IMR-90 (cell line): ENCODE measurements at regions not wholly inside any gene's neighbourhood (a gene's known extent, or its start where the extent isn't known, plus 50 kb on each side); places are given as distances from the start of the nearest gene placed in this dataset.
"Not testable (repeated sequence)": the region's sequence is repeated elsewhere in the genome, so short reads cannot be mapped to it uniquely, and the experiment has no call there.

Experiments
- ATAC-seq: fragments of 200-7000 bp; cut with Tn5 transposase; 2 replicates; pipeline ENCODE4 v1.9.1; 2020; ENCODE audit warnings: low read depth, mild to moderate bottlenecking, moderate library complexity
- BruUV-seq: library from RNA; stranded (reverse); fragments of 400-500 nt; replicated peaks from 2 replicates; lab custom pipeline; 2021; lab: Mats Ljungman, UMichigan
- CTCF ChIA-PET: fragments of 300-600 bp; formaldehyde crosslinking; extraction: SDS; loops from one replicate; lab custom pipeline; 2021; ENCODE audit warnings: antibody characterized with exemption; lab: Yijun Ruan, JAX
- POLR2A ChIA-PET: fragments of 300-600 bp; sonication (Branson Sonifier 250); formaldehyde crosslinking; loops from one replicate; lab custom pipeline; 2022; ENCODE audit warnings: antibody characterized with exemption; ENCODE audit not compliant: unreplicated experiment; lab: Charles Lee
- DNase-seq: peaks from one replicate; pipeline ENCODE4 v3.0.0; 2013
- H2AFZ ChIP-seq: replicated peaks from 2 replicates; pipeline ENCODE3; 2013; ENCODE audit warnings: low read length, mild to moderate bottlenecking; ENCODE audit not compliant: poor library complexity
- H2AK5ac ChIP-seq: 2 replicates; pipeline ENCODE4 v1.6.1; 2013; ENCODE audit warnings: low read depth, low read length, inconsistent platforms
- H2AK9ac ChIP-seq: replicated peaks from 2 replicates; pipeline ENCODE3; 2013; ENCODE audit warnings: mild to moderate bottlenecking, low read depth, low read length, moderate library complexity; ENCODE audit not compliant: poor library complexity
- H2BK120ac ChIP-seq: 2 replicates; pipeline ENCODE4 v1.6.1; 2013; ENCODE audit warnings: low read depth, low read length, inconsistent platforms
- H2BK15ac ChIP-seq: 3 replicates; pipeline ENCODE4 v1.6.1; 2013; ENCODE audit warnings: low read depth, low read length, inconsistent platforms
- H2BK20ac ChIP-seq: 2 replicates; pipeline ENCODE4 v1.6.1; 2013; ENCODE audit warnings: low read depth, mild to moderate bottlenecking, inconsistent platforms, low read length, moderate library complexity
- H2BK5ac ChIP-seq: 2 replicates; pipeline ENCODE4 v1.6.1; 2013; ENCODE audit warnings: mild to moderate bottlenecking, low read depth, low read length, inconsistent platforms; ENCODE audit not compliant: poor library complexity, severe bottlenecking
- H3K14ac ChIP-seq: replicated peaks from 2 replicates; pipeline ENCODE4 v1.6.1; 2013; ENCODE audit warnings: low read depth, low read length, inconsistent platforms
- H3K18ac ChIP-seq: 2 replicates; pipeline ENCODE4 v1.6.1; 2013; ENCODE audit warnings: low read depth, low read length, control low read depth
- H3K23ac ChIP-seq: 2 replicates; pipeline ENCODE4 v1.6.1; 2013; ENCODE audit warnings: low read depth, low read length, inconsistent platforms
- H3K27ac ChIP-seq: 2 replicates; pipeline ENCODE4 v1.5.1; 2013; ENCODE audit warnings: mild to moderate bottlenecking, control low read depth, low read length; ENCODE audit not compliant: insufficient read depth
- H3K27me3 ChIP-seq: 2 replicates; pipeline ENCODE4 v1.6.1; 2013; ENCODE audit warnings: low read length; ENCODE audit not compliant: control insufficient read depth, insufficient read depth
- H3K36me3 ChIP-seq: 2 replicates; pipeline ENCODE4 v1.6.1; 2013; ENCODE audit warnings: low read length, mixed read lengths; ENCODE audit not compliant: control insufficient read depth, insufficient read depth
- H3K4ac ChIP-seq: 2 replicates; pipeline ENCODE4 v1.6.1; 2013; ENCODE audit warnings: low read depth, low read length, inconsistent platforms
- H3K4me1 ChIP-seq: 2 replicates; pipeline ENCODE4 v1.6.1; 2013; ENCODE audit warnings: low read length, mixed read lengths; ENCODE audit not compliant: control insufficient read depth, insufficient read depth
- H3K4me2 ChIP-seq: 2 replicates; pipeline ENCODE4 v1.6.1; 2013; ENCODE audit warnings: low read depth, mild to moderate bottlenecking, control low read depth, low read length, moderate library complexity
- H3K4me3 ChIP-seq: 2 replicates; pipeline ENCODE4 v1.5.1; 2013; ENCODE audit warnings: low read depth, mild to moderate bottlenecking, control low read depth, low read length, moderate library complexity; ENCODE audit not compliant: insufficient read depth
- H3K56ac ChIP-seq: 2 replicates; pipeline ENCODE4 v1.6.1; 2013; ENCODE audit warnings: low read length, inconsistent platforms; ENCODE audit not compliant: insufficient read depth; ENCODE audit errors: extremely low read depth
- H3K79me1 ChIP-seq, 2 experiments: 2 replicates each; pipeline ENCODE4 v1.6.1; 2013; ENCODE audit warnings: low read length in 2 of 2, inconsistent platforms in 1 of 2, low read depth in 1 of 2
- H3K9ac ChIP-seq: 2 replicates; pipeline ENCODE4 v1.6.1; 2013; ENCODE audit warnings: low read depth, low read length, control low read depth
- H3K9me1 ChIP-seq: 2 replicates; pipeline ENCODE4 v1.6.1; 2013; ENCODE audit warnings: low read length, inconsistent platforms; ENCODE audit not compliant: insufficient read depth
- H3K9me3 ChIP-seq: 2 replicates; pipeline ENCODE4 v1.6.1; 2013; ENCODE audit warnings: low read length; ENCODE audit not compliant: control insufficient read depth, insufficient read depth
- H4K20me1 ChIP-seq: 2 replicates; pipeline ENCODE4 v1.6.1; 2013; ENCODE audit warnings: low read length, inconsistent platforms; ENCODE audit not compliant: insufficient read depth
- H4K5ac ChIP-seq: 2 replicates; pipeline ENCODE4 v1.6.1; 2013; ENCODE audit warnings: mild to moderate bottlenecking, low read depth, low read length, control low read depth
- H4K8ac ChIP-seq, 2 experiments: 2 replicates each; pipeline ENCODE4 v1.6.1; 2013; ENCODE audit warnings: low read depth in 2 of 2, low read length in 2 of 2, control low read depth in 1 of 2, inconsistent platforms in 1 of 2
- H4K91ac ChIP-seq: 2 replicates; pipeline ENCODE4 v1.6.1; 2013; ENCODE audit warnings: low read depth, low read length, inconsistent platforms; ENCODE audit not compliant: insufficient read depth
- RAD21 ChIP-seq: IDR thresholded peaks from 2 replicates; pipeline ENCODE4 v1.6.1; 2012; ENCODE audit warnings: low read length, improper control_type of control experiment
- WGBS, 2 experiments: methylation state at CpG; one replicate each; pipeline versions ENCODE4 v1.1.5 to v1.1.7; 2013; ENCODE audit warnings: missing lambda C conversion rate in 2 of 2; ENCODE audit not compliant: insufficient read length in 1 of 2; ENCODE audit errors: extremely low coverage in 2 of 2; 5-methylcytosine and 5-hydroxymethylcytosine counted together
- dilution Hi-C: fragments of 300-500 bp; cut with HindIII; formaldehyde crosslinking; loops from one replicate; pipeline ENCODE4 v1.14.3; 2018; ENCODE audit warnings: low sequenced_read_pairs; ENCODE audit not compliant: unreplicated experiment
- in situ Hi-C: fragments of 300-500 bp; cut with MboI; formaldehyde crosslinking; loops from 3 replicates; pipeline ENCODE4 v1.14.3; 2019; ENCODE audit warnings: low sequenced_read_pairs, inconsistent platforms, mixed read lengths
- intact Hi-C: fragments of 100-400 bp; cut with micrococcal nuclease; formaldehyde crosslinking; loops from 2 replicates; pipeline ENCODE4 v1.10.0; 2022
- TF ChIP-seq, protein P1 (sequence below): conservative IDR thresholded peaks from 2 replicates; pipeline ENCODE4 v1.5.1; 2012; ENCODE audit warnings: mild to moderate bottlenecking, low read depth, low read length, improper control_type of control experiment

DNA sequence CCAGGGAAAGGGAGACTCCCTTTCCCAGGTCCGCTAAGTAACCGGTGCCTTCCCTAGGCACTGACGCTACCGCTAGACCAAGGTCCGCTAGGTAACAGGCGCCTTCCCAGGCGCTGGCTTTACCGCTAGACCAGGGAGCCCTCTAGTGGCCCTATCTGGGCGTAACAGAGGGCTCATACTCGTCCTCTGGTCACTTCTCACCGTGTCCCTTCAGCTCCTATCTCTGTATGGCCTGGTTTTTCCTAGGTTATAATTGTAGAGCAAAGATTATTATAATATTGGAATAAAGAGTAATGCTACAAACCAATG lies 921.3 kb upstream of the PCDH10 start:
- H2AK5ac ChIP-seq, H3K27me3 ChIP-seq, H3K36me3 ChIP-seq, POLR2A ChIA-PET, H3K56ac ChIP-seq, H3K23ac ChIP-seq, H2BK15ac ChIP-seq, BruUV-seq, H3K4me2 ChIP-seq, H3K27ac ChIP-seq, H4K20me1 ChIP-seq, H2BK5ac ChIP-seq, H3K14ac ChIP-seq, in situ Hi-C loops, ATAC-seq, H3K18ac ChIP-seq, dilution Hi-C loops, H3K4me1 ChIP-seq, H4K5ac ChIP-seq, CTCF ChIA-PET, H3K9me3 ChIP-seq, H4K91ac ChIP-seq, H2AK9ac ChIP-seq, H3K9ac ChIP-seq, intact Hi-C loops, H3K9me1 ChIP-seq, H2BK20ac ChIP-seq, H4K8ac ChIP-seq, H3K4ac ChIP-seq, H3K79me1 ChIP-seq, H2BK120ac ChIP-seq: not testable (repeated sequence)
- Histone ChIP-seq H3K4me3 (0 out of 2 replicates have a peak overlapping the region, but pooled peaks have one; percentile 11), H2AFZ (peak overlapping the region; percentile 44)
- TF ChIP-seq, protein P1, sequence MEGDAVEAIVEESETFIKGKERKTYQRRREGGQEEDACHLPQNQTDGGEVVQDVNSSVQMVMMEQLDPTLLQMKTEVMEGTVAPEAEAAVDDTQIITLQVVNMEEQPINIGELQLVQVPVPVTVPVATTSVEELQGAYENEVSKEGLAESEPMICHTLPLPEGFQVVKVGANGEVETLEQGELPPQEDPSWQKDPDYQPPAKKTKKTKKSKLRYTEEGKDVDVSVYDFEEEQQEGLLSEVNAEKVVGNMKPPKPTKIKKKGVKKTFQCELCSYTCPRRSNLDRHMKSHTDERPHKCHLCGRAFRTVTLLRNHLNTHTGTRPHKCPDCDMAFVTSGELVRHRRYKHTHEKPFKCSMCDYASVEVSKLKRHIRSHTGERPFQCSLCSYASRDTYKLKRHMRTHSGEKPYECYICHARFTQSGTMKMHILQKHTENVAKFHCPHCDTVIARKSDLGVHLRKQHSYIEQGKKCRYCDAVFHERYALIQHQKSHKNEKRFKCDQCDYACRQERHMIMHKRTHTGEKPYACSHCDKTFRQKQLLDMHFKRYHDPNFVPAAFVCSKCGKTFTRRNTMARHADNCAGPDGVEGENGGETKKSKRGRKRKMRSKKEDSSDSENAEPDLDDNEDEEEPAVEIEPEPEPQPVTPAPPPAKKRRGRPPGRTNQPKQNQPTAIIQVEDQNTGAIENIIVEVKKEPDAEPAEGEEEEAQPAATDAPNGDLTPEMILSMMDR, result peak; percentile 35; the same call in 1 of the 2 replicates
- TF ChIP-seq RAD21, result peak; percentile 67
- 93% methylated on average over 3 of the region's 11 CpGs; no CpG with 5 or more reads in 1 of the 2 experiments for WGBS, 2 experiments
- peak; percentile 2 for DNase-seq
